ES-I3 (cell line): ENCODE measurements at regions not wholly inside any gene's neighbourhood (a gene's known extent, or its start where the extent isn't known, plus 50 kb on each side); places are given as distances from the start of the nearest gene placed in this dataset.

Experiments used
- H3K36me3 ChIP-seq: 2 replicates; pipeline ENCODE4 v1.6.1; 2013; ENCODE audit warnings: mild to moderate bottlenecking, low read length, control low read depth, moderate library complexity; ENCODE audit not compliant: insufficient read depth
- H3K4me1 ChIP-seq: 2 replicates; pipeline ENCODE4 v1.6.1; 2013; ENCODE audit warnings: mild to moderate bottlenecking, control low read depth, low read length; ENCODE audit not compliant: insufficient read depth
- H3K9ac ChIP-seq: 2 replicates; pipeline ENCODE4 v1.6.1; 2013; ENCODE audit warnings: low read depth, mild to moderate bottlenecking, low read length, moderate library complexity
- H3K9me3 ChIP-seq: 2 replicates; pipeline ENCODE4 v1.6.1; 2013; ENCODE audit warnings: mild to moderate bottlenecking, low read length, moderate library complexity; ENCODE audit not compliant: control insufficient read depth, insufficient read depth

GRCh38 chr2:6654279-6654678 is 211.4 kb downstream of the CMPK2 start:
- Histone ChIP-seq H3K9ac (no peak overlapping the region), H3K9me3 (no peaks in the 10 kb centered on the region), H3K4me1 (no peaks in the 10 kb centered on the region), H3K36me3 (no peaks in the 10 kb centered on the region)

GRCh38 chr2:6656633-6657032 is 209.1 kb downstream of the CMPK2 start:
- Histone ChIP-seq H3K9me3 (no peaks in the 10 kb centered on the region), H3K9ac (no peak overlapping the region), H3K4me1 (no peaks in the 10 kb centered on the region), H3K36me3 (no peaks in the 10 kb centered on the region)

- no peaks in the 10 kb centered on the region for H3K9me3 ChIP-seq
- no peaks in the 10 kb centered on the region for H3K36me3 ChIP-seq
- no peaks in the 10 kb centered on the region for H3K4me1 ChIP-seq
- no peak overlapping the region for H3K9ac ChIP-seq
Observed at GRCh38 chr2:6657136-6657535, 208.6 kb downstream of the CMPK2 start.

- Histone ChIP-seq H3K9ac (no peak overlapping the region), H3K9me3 (no peaks in the 10 kb centered on the region), H3K4me1 (no peaks in the 10 kb centered on the region), H3K36me3 (no peaks in the 10 kb centered on the region)
Observed at GRCh38 chr2:6657855-6658254, 207.9 kb downstream of the CMPK2 start.

GRCh38 chr2:6664332-6665061 is 201.2 kb downstream of the CMPK2 start:
- Histone ChIP-seq H3K9me3 (no peaks in the 10 kb centered on the region), H3K4me1 (no peaks in the 10 kb centered on the region), H3K9ac (no peak overlapping the region), H3K36me3 (no peaks in the 10 kb centered on the region)

- Histone ChIP-seq H3K9ac (no peak overlapping the region), H3K36me3 (no peaks in the 10 kb centered on the region), H3K9me3 (no peaks in the 10 kb centered on the region), H3K4me1 (no peaks in the 10 kb centered on the region)
Observed at GRCh38 chr2:6665093-6666045, 200.3 kb downstream of the CMPK2 start.

- Histone ChIP-seq H3K9me3 (no peaks in the 10 kb centered on the region), H3K9ac (no peak overlapping the region), H3K4me1 (no peaks in the 10 kb centered on the region), H3K36me3 (no peaks in the 10 kb centered on the region)
Observed at GRCh38 chr2:6667326-6667725, 198.4 kb downstream of the CMPK2 start.

GRCh38 chr2:6671913-6672312 is 193.8 kb downstream of the CMPK2 start:
- Histone ChIP-seq H3K36me3 (no peaks in the 10 kb centered on the region), H3K9me3 (no peaks in the 10 kb centered on the region), H3K9ac (no peak overlapping the region), H3K4me1 (no peaks in the 10 kb centered on the region)

GRCh38 chr2:6674381-6674780 is 191.3 kb downstream of the CMPK2 start:
- Histone ChIP-seq H3K9me3 (no peaks in the 10 kb centered on the region), H3K36me3 (no peaks in the 10 kb centered on the region), H3K9ac (no peak overlapping the region), H3K4me1 (no peaks in the 10 kb centered on the region)

GRCh38 chr2:6675791-6676190 is 189.9 kb downstream of the CMPK2 start:
- no peaks in the 10 kb centered on the region for H3K9me3 ChIP-seq
- no peaks in the 10 kb centered on the region for H3K36me3 ChIP-seq
- no peak overlapping the region for H3K9ac ChIP-seq
- 0 out of 2 replicates have a peak, but pooled peaks cover under 1% of the 10 kb centered on the region for H3K4me1 ChIP-seq

GRCh38 chr2:6676241-6676640 is 189.5 kb downstream of the CMPK2 start:
- Histone ChIP-seq H3K9ac (no peak overlapping the region), H3K36me3 (no peaks in the 10 kb centered on the region), H3K9me3 (no peaks in the 10 kb centered on the region), H3K4me1 (0 out of 2 replicates have a peak, but pooled peaks cover 5% of the 10 kb centered on the region)

GRCh38 chr2:6676776-6677175 is 188.9 kb downstream of the CMPK2 start:
- H3K4me1 ChIP-seq: 0 out of 2 replicates have a peak, but pooled peaks cover 6% of the 10 kb centered on the region
- no peak overlapping the region for H3K9ac ChIP-seq
- no peaks in the 10 kb centered on the region for H3K36me3 ChIP-seq
- H3K9me3 ChIP-seq: no peaks in the 10 kb centered on the region

- Histone ChIP-seq H3K4me1 (0 out of 2 replicates have a peak, but pooled peaks cover 6% of the 10 kb centered on the region), H3K9me3 (no peaks in the 10 kb centered on the region), H3K36me3 (no peaks in the 10 kb centered on the region), H3K9ac (no peak overlapping the region)
Observed at GRCh38 chr2:6679471-6679870, 186.2 kb downstream of the CMPK2 start.

- no peaks in the 10 kb centered on the region for H3K36me3 ChIP-seq
Observed at GRCh38 chr2:6683516-6683915, 182.2 kb downstream of the CMPK2 start.

GRCh38 chr2:6685447-6685846 is 180.3 kb downstream of the CMPK2 start:
- H3K9ac ChIP-seq: no peak overlapping the region

More at GRCh38 chr2:6683516-6683915, 182.2 kb downstream of the CMPK2 start:
- no peak overlapping the region for H3K9ac ChIP-seq
- no peaks in the 10 kb centered on the region for H3K9me3 ChIP-seq
- 0 out of 2 replicates have a peak, but pooled peaks cover 6% of the 10 kb centered on the region for H3K4me1 ChIP-seq

More at GRCh38 chr2:6685447-6685846, 180.3 kb downstream of the CMPK2 start:
- no peaks in the 10 kb centered on the region for H3K9me3 ChIP-seq
- H3K36me3 ChIP-seq: no peaks in the 10 kb centered on the region
- H3K4me1 ChIP-seq: 0 out of 2 replicates have a peak, but pooled peaks cover 6% of the 10 kb centered on the region
